Right atrium auricular region (tissue), 2 donors: ENCODE measurements at regions not wholly inside any gene's neighbourhood (a gene's known extent, or its start where the extent isn't known, plus 50 kb on each side); places are given as distances from the start of the nearest gene placed in this dataset.

Experiments
- DNase-seq: peaks from one replicate; pipeline ENCODE4 v3.0.0-alpha.2; 2019; ENCODE audit warnings: low spot score
- H3K27ac ChIP-seq, 2 donors: fragments of 200-600 bp; sonication (generic); 1 replicate in 1 of 2; 2 replicates in 1 of 2; pipeline ENCODE4 v1.5.1; 2016 to 2019
- H3K27me3 ChIP-seq, 2 donors: fragments of 200-600 bp; sonication (generic); one replicate each; pipeline versions ENCODE4 v1.5.1 to v1.6.0; 2017 to 2019
- H3K36me3 ChIP-seq: fragments of 200-600 bp; sonication (generic); one replicate; pipeline ENCODE4 v1.5.1; 2016
- H3K4me1 ChIP-seq, 2 donors: fragments of 200-600 bp; sonication (generic); one replicate each; pipeline versions ENCODE4 v1.5.1 to v1.6.0; 2017 to 2019
- H3K4me3 ChIP-seq, 2 donors: fragments of 200-600 bp; sonication (generic); 1 replicate in 1 of 2; 2 replicates in 1 of 2; pipeline ENCODE4 v1.5.1; 2017 to 2019; ENCODE audit warnings: mild to moderate bottlenecking in 1 of 2, moderate library complexity in 1 of 2
- H3K9me3 ChIP-seq, 2 donors: fragments of 200-600 bp; sonication (generic); one replicate each; pipeline ENCODE4 v1.5.1; 2019
- CTCF ChIP-seq, 2 donors: fragments of 200-600 bp; sonication (generic); IDR thresholded peaks; one replicate each; pipeline ENCODE4 v1.5.1; 2019; ENCODE audit warnings: antibody characterized with exemption in 2 of 2

GRCh38 chr4:189088780-189089179 lies 851.9 kb upstream of the FRG1 start:
- Histone ChIP-seq H3K4me3 (no peak overlapping the region), H3K27ac (no peak overlapping the region), H3K9me3 (no peaks in the 10 kb centered on the region), H3K36me3 (no peaks in the 10 kb centered on the region), H3K27me3 (no peaks in the 10 kb centered on the region), H3K4me1 (no peaks in the 10 kb centered on the region)
- no peak for DNase-seq
- no peak for TF ChIP-seq CTCF (IDR thresholded peaks at IDR 0.05)

- Histone ChIP-seq H3K36me3 (no peaks in the 10 kb centered on the region), H3K4me3 (no peak overlapping the region), H3K9me3 (no peaks in the 10 kb centered on the region), H3K27me3 (no peaks in the 10 kb centered on the region), H3K4me1 (no peaks in the 10 kb centered on the region), H3K27ac (no peak overlapping the region)
- TF ChIP-seq CTCF (IDR thresholded peaks at IDR 0.05), result no peak
- no peak for DNase-seq
Observed at GRCh38 chr4:189090174-189090814, 850.4 kb upstream of the FRG1 start.

GRCh38 chr4:189092581-189092980 lies 848.1 kb upstream of the FRG1 start:
- no peak overlapping the region for H3K4me3 ChIP-seq
- no peak for DNase-seq
- no peak overlapping the region for H3K27ac ChIP-seq
- H3K9me3 ChIP-seq, result no peaks in the 10 kb centered on the region
- no peaks in the 10 kb centered on the region for H3K27me3 ChIP-seq
- TF ChIP-seq CTCF (IDR thresholded peaks at IDR 0.05), result no peak
- H3K4me1 ChIP-seq, result no peaks in the 10 kb centered on the region
- no peaks in the 10 kb centered on the region for H3K36me3 ChIP-seq

- no peak for DNase-seq
- Histone ChIP-seq H3K27me3 (no peaks in the 10 kb centered on the region), H3K27ac (no peak overlapping the region), H3K9me3 (no peaks in the 10 kb centered on the region), H3K4me1 (no peaks in the 10 kb centered on the region), H3K4me3 (no peak overlapping the region), H3K36me3 (no peaks in the 10 kb centered on the region)
- TF ChIP-seq CTCF (IDR thresholded peaks at IDR 0.05), result no peak
Observed at GRCh38 chr4:189096108-189096507, 844.6 kb upstream of the FRG1 start.

- DNase-seq, result no peak
- Histone ChIP-seq H3K27me3 (no peaks in the 10 kb centered on the region), H3K4me1 (no peaks in the 10 kb centered on the region), H3K36me3 (no peaks in the 10 kb centered on the region), H3K4me3 (no peak overlapping the region), H3K27ac (no peak overlapping the region), H3K9me3 (no peaks in the 10 kb centered on the region)
- TF ChIP-seq CTCF (IDR thresholded peaks at IDR 0.05), result no peak
Observed at GRCh38 chr4:189096717-189097116, 844.0 kb upstream of the FRG1 start.
